ENCODE measurements at regions not wholly inside any gene's neighbourhood (a gene's known extent, or its start where the extent isn't known, plus 50 kb on each side); places are given as distances from the start of the nearest gene placed in this dataset.
A peak's percentile ranks its signal among the peaks of the same experiment; 100 is the strongest.

- Histone ChIP-seq H3K9ac (ENCODE audit: insufficient read depth, low read length, poor library complexity, severe bottlenecking) (no peak overlapping the region), H4K20me1 (ENCODE audit: insufficient read depth, low read length) (no peaks in the 10 kb centered on the region), H2AFZ (ENCODE audit: insufficient read depth, low read depth, low read length, poor library complexity, severe bottlenecking) (no peak overlapping the region), H3K27ac (ENCODE audit: low read depth in 1 of 2, low read length in 2 of 2) (no peak overlapping the region), H3K9me3 (replicated peaks in 1 of 2; ENCODE audit: control insufficient read depth in 1 of 2, insufficient read depth in 1 of 2, low read length in 2 of 2) (no peaks in the 10 kb centered on the region), H3K4me1 (ENCODE audit: control insufficient read depth in 1 of 2, insufficient read depth in 2 of 2, low read length in 2 of 2) (no peaks in the 10 kb centered on the region), H3K36me3 (replicated peaks in 1 of 2; ENCODE audit: control insufficient read depth in 1 of 2, insufficient read depth in 2 of 2, low read length in 2 of 2) (no peaks in the 10 kb centered on the region), H3K79me2 (ENCODE audit: insufficient read depth, low read length) (no peaks in the 10 kb centered on the region), H3K27me3 (ENCODE audit: control insufficient read depth in 2 of 2, insufficient read depth in 2 of 2, low read length in 2 of 2) (peaks cover 0 to 10% of the 10 kb centered on the region in 2 donors), H3K4me2 (replicated peaks; ENCODE audit: extremely low read depth, low read length, poor library complexity, severe bottlenecking) (peak overlapping the region; percentile 26), H3K4me3 (replicated peaks in 1 of 3; ENCODE audit: low read depth in 2 of 3, low read length in 3 of 3) (peak overlapping the region in 1 of 3 experiments; percentile 29)
- Mint-ChIP-seq H3K27me3 (ENCODE audit: low read depth in 3 of 3) (peaks cover 25 to 38% (median 25%) of the 10 kb centered on the region in 3 donors), H3K4me1 (peaks cover 15% of the 10 kb centered on the region), H3K36me3 (no peaks in the 10 kb centered on the region), H3K4me3 (peak overlapping the region in 1 of 2 donors; percentile 46), H3K9me3 (peaks cover 0 to 3% (median 0%) of the 10 kb centered on the region in 7 donors), H3K27ac (no peak overlapping the region)
- TF ChIP-seq CTCF (IDR thresholded peaks at IDR 0.05): no peak
- DNase-seq: no peak
- intact Hi-C loops (cut with micrococcal nuclease): no loop called here
- 6% methylated on average over 2 of the region's 14 CpGs for WGBS (ENCODE audit: insufficient coverage)
These were observed 316.6 kb upstream of the ZNF32 start for GRCh38 chr10:43965033-43965917.

- H3K4me3 Mint-ChIP-seq: no peak overlapping the region
- H3K36me3 Mint-ChIP-seq: no peaks in the 10 kb centered on the region
- H3K36me3 ChIP-seq (replicated peaks in 1 of 2; ENCODE audit: control insufficient read depth in 1 of 2, insufficient read depth in 2 of 2, low read length in 2 of 2): no peaks in the 10 kb centered on the region
- H3K4me2 ChIP-seq (replicated peaks; ENCODE audit: extremely low read depth, low read length, poor library complexity, severe bottlenecking): no peak overlapping the region
- H3K4me3 ChIP-seq (replicated peaks in 1 of 3; ENCODE audit: low read depth in 2 of 3, low read length in 3 of 3): no peak overlapping the region
- intact Hi-C loops (cut with micrococcal nuclease): no loop called here
- H3K9ac ChIP-seq (ENCODE audit: insufficient read depth, low read length, poor library complexity, severe bottlenecking): no peak overlapping the region
- no peak for DNase-seq
- H4K20me1 ChIP-seq (ENCODE audit: insufficient read depth, low read length): no peaks in the 10 kb centered on the region
- no peak overlapping the region for H3K27ac Mint-ChIP-seq
- H3K4me1 ChIP-seq (ENCODE audit: control insufficient read depth in 1 of 2, insufficient read depth in 2 of 2, low read length in 2 of 2): no peaks in the 10 kb centered on the region
- peaks cover 15% of the 10 kb centered on the region for H3K4me1 Mint-ChIP-seq
- H3K27me3 ChIP-seq (ENCODE audit: control insufficient read depth in 2 of 2, insufficient read depth in 2 of 2, low read length in 2 of 2): peaks cover 0 to 10% of the 10 kb centered on the region in 2 donors
- WGBS (ENCODE audit: insufficient coverage): 94% methylated on average over 2 of the region's 5 CpGs
- H3K79me2 ChIP-seq (ENCODE audit: insufficient read depth, low read length): no peaks in the 10 kb centered on the region
- peaks cover 24 to 34% (median 25%) of the 10 kb centered on the region in 3 donors for H3K27me3 Mint-ChIP-seq (ENCODE audit: low read depth in 3 of 3)
- H3K9me3 ChIP-seq (replicated peaks in 1 of 2; ENCODE audit: control insufficient read depth in 1 of 2, insufficient read depth in 1 of 2, low read length in 2 of 2): no peaks in the 10 kb centered on the region
- H3K9me3 Mint-ChIP-seq: peaks cover 0 to 3% (median 0%) of the 10 kb centered on the region in 7 donors
- no peak overlapping the region for H2AFZ ChIP-seq (ENCODE audit: insufficient read depth, low read depth, low read length, poor library complexity, severe bottlenecking)
- H3K27ac ChIP-seq (ENCODE audit: low read depth in 1 of 2, low read length in 2 of 2): no peak overlapping the region
- no peak for TF ChIP-seq CTCF (IDR thresholded peaks at IDR 0.05)
These were observed 315.8 kb upstream of the ZNF32 start for GRCh38 chr10:43964486-43964885.
